ENCODE measurements at regions not wholly inside any gene's neighbourhood (a gene's known extent, or its start where the extent isn't known, plus 50 kb on each side); places are given as distances from the start of the nearest gene placed in this dataset.

GRCh38 chr9:84435902-84436301 is 95.3 kb upstream of the SLC28A3 start:
- no peaks in the 10 kb centered on the region for H3K27me3 ChIP-seq (replicated peaks; ENCODE audit: insufficient read depth)
- no peak overlapping the region for H3K4me3 ChIP-seq
- H3K4me1 ChIP-seq (ENCODE audit: control insufficient read depth in 1 of 2, low read depth in 2 of 2), result peaks cover 0 to 8% of the 10 kb centered on the region in 2 donors
- TF ChIP-seq CTCF (IDR thresholded peaks at IDR 0.05), result no peak
- ATAC-seq (ENCODE audit: insufficient number of reproducible peaks, low FRiP score, low read depth) (no peak), DNase-seq (ENCODE audit: low spot score) (no peak)
- H3K36me3 ChIP-seq, result no peaks in the 10 kb centered on the region
- H3K27ac ChIP-seq, result no peak overlapping the region
- no peaks in the 10 kb centered on the region for H3K9me3 ChIP-seq

GRCh38 chr9:84436386-84437109 is 96.0 kb upstream of the SLC28A3 start:
- Histone ChIP-seq H3K4me1 (ENCODE audit: control insufficient read depth in 1 of 2, low read depth in 2 of 2) (peaks cover 0 to 8% of the 10 kb centered on the region in 2 donors), H3K36me3 (no peaks in the 10 kb centered on the region)
- no peak for TF ChIP-seq CTCF (IDR thresholded peaks at IDR 0.05)

GRCh38 chr9:84438391-84438790 is 97.8 kb upstream of the SLC28A3 start:
- no peak overlapping the region for H3K4me3 ChIP-seq
- H3K27ac ChIP-seq, result no peak overlapping the region
- H3K4me1 ChIP-seq (ENCODE audit: control insufficient read depth in 1 of 2, low read depth in 2 of 2), result peaks cover 0 to 8% of the 10 kb centered on the region in 2 donors
- H3K9me3 ChIP-seq, result no peaks in the 10 kb centered on the region
- H3K36me3 ChIP-seq, result no peaks in the 10 kb centered on the region
- DNase-seq (ENCODE audit: low spot score) (no peak), ATAC-seq (ENCODE audit: insufficient number of reproducible peaks, low FRiP score, low read depth) (no peak)
- H3K27me3 ChIP-seq (replicated peaks; ENCODE audit: insufficient read depth), result no peaks in the 10 kb centered on the region
- TF ChIP-seq CTCF (IDR thresholded peaks at IDR 0.05), result no peak

More at GRCh38 chr9:84436386-84437109, 96.0 kb upstream of the SLC28A3 start:
- H3K27ac ChIP-seq, result no peak overlapping the region
- H3K4me3 ChIP-seq, result no peak overlapping the region
- DNase-seq (ENCODE audit: low spot score) (no peak), ATAC-seq (ENCODE audit: insufficient number of reproducible peaks, low FRiP score, low read depth) (no peak)
- H3K27me3 ChIP-seq (replicated peaks; ENCODE audit: insufficient read depth), result no peaks in the 10 kb centered on the region
- no peaks in the 10 kb centered on the region for H3K9me3 ChIP-seq

- H3K4me3 ChIP-seq, result no peak overlapping the region
- H3K27me3 ChIP-seq (replicated peaks; ENCODE audit: insufficient read depth), result no peaks in the 10 kb centered on the region
Measured at GRCh38 chr9:84439250-84439649, 98.7 kb upstream of the SLC28A3 start.

GRCh38 chr9:84442712-84443111 is 102.2 kb upstream of the SLC28A3 start:
- Histone ChIP-seq H3K36me3 (no peaks in the 10 kb centered on the region), H3K4me1 (ENCODE audit: control insufficient read depth in 1 of 2, low read depth in 2 of 2) (no peaks in the 10 kb centered on the region), H3K9me3 (no peaks in the 10 kb centered on the region), H3K27ac (no peak overlapping the region), H3K4me3 (no peak overlapping the region), H3K27me3 (replicated peaks; ENCODE audit: insufficient read depth) (no peaks in the 10 kb centered on the region)
- TF ChIP-seq CTCF (IDR thresholded peaks at IDR 0.05), result no peak
- no peak for ATAC-seq (ENCODE audit: insufficient number of reproducible peaks, low FRiP score, low read depth)
- no peak for DNase-seq (ENCODE audit: low spot score)

More at GRCh38 chr9:84439250-84439649, 98.7 kb upstream of the SLC28A3 start:
- Histone ChIP-seq H3K36me3 (no peaks in the 10 kb centered on the region), H3K27ac (no peak overlapping the region), H3K9me3 (no peaks in the 10 kb centered on the region), H3K4me1 (ENCODE audit: control insufficient read depth in 1 of 2, low read depth in 2 of 2) (peaks cover 0 to 8% of the 10 kb centered on the region in 2 donors)
- ATAC-seq (ENCODE audit: insufficient number of reproducible peaks, low FRiP score, low read depth), result no peak
- TF ChIP-seq CTCF (IDR thresholded peaks at IDR 0.05), result no peak
- no peak for DNase-seq (ENCODE audit: low spot score)
